ENCODE measurements at regions not wholly inside any gene's neighbourhood (a gene's known extent, or its start where the extent isn't known, plus 50 kb on each side); places are given as distances from the start of the nearest gene placed in this dataset.

DNA sequence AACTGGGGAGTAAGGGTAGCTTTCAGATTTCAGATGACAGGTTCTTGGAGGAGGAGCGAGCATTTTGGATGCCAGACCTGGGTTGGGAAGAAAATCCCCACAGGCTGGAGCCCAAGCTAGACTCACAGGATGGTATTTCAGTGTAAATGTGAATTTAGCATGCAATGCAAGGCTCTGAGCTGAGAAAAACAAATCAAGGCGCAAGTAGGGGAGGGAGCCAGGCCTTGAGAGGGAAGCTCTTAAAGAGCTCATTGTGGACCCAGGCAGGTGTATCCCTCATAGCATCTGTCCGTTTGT is 386.1 kb downstream of the MATN1 start:
- TF ChIP-seq, protein P1, sequence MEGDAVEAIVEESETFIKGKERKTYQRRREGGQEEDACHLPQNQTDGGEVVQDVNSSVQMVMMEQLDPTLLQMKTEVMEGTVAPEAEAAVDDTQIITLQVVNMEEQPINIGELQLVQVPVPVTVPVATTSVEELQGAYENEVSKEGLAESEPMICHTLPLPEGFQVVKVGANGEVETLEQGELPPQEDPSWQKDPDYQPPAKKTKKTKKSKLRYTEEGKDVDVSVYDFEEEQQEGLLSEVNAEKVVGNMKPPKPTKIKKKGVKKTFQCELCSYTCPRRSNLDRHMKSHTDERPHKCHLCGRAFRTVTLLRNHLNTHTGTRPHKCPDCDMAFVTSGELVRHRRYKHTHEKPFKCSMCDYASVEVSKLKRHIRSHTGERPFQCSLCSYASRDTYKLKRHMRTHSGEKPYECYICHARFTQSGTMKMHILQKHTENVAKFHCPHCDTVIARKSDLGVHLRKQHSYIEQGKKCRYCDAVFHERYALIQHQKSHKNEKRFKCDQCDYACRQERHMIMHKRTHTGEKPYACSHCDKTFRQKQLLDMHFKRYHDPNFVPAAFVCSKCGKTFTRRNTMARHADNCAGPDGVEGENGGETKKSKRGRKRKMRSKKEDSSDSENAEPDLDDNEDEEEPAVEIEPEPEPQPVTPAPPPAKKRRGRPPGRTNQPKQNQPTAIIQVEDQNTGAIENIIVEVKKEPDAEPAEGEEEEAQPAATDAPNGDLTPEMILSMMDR (IDR thresholded peaks at IDR 0.05; ENCODE audit: borderline replicate concordance, insufficient read depth, low read depth, low read length) = no peak

GRCh38 chr1:30336550-30337323 is 386.6 kb downstream of the MATN1 start:
- TF ChIP-seq, protein P1 (IDR thresholded peaks at IDR 0.05; ENCODE audit: borderline replicate concordance, insufficient read depth, low read depth, low read length) = no peak
- no peak overlapping the region for H3K4me3 ChIP-seq (ENCODE audit: low read depth, low read length)

More for the DNA sequence above, 386.1 kb downstream of the MATN1 start:
- H3K4me3 ChIP-seq (ENCODE audit: low read depth, low read length) = no peak overlapping the region

DNA sequence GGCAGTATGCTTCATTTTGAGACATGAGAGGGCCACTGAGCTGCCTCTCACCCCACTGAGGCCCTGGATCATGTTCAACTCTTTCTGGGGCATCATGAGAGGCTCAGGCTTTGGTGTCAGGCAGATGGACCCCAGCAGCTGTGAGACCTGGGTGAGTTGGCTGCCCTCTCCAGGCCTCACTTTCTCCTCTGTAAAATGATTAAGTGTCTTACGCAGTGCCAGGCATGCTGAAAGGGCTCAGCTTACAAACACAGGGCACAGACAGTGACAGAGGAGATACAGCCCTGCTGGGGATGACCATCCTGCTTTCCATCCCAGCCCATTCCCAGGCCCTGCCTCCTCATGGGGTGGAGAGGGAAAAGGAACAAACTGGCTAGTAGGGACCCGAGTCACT is 387.4 kb downstream of the MATN1 start:
- H3K4me3 ChIP-seq (ENCODE audit: low read depth, low read length) = no peak overlapping the region
- TF ChIP-seq, protein P1 (IDR thresholded peaks at IDR 0.05; ENCODE audit: borderline replicate concordance, insufficient read depth, low read depth, low read length) = no peak

GRCh38 chr1:30335389-30335996 is 387.9 kb downstream of the MATN1 start:
- no peak overlapping the region for H3K4me3 ChIP-seq (ENCODE audit: low read depth, low read length)
- TF ChIP-seq, protein P1 (IDR thresholded peaks at IDR 0.05; ENCODE audit: borderline replicate concordance, insufficient read depth, low read depth, low read length) = no peak

DNA sequence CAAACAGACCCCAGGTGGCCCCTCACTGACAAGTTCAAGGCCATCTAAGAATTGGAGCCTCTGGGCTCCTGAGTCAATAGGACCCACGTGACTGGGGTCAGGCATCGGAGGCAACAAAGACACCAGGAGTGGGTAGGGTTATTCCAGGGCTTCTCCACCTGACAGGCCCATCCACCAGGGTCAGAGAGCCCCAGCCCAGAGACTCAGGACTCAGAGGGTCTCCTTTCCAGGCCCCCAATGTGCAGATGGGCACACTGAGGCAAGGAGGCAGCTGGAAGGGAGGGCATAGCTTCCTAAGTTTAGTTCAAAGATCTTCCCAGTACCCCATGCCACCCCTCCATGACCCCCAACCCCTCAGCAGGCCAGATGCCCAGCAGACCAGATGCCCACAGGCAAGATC is 388.6 kb downstream of the MATN1 start:
- TF ChIP-seq, protein P1 (IDR thresholded peaks at IDR 0.05; ENCODE audit: borderline replicate concordance, insufficient read depth, low read depth, low read length) = no peak

GRCh38 chr1:30332116-30333094 is 391.0 kb downstream of the MATN1 start:
- TF ChIP-seq, protein P1 (IDR thresholded peaks at IDR 0.05; ENCODE audit: borderline replicate concordance, insufficient read depth, low read depth, low read length) = no peak
- H3K4me3 ChIP-seq (ENCODE audit: low read depth, low read length) = no peak overlapping the region

More for the DNA sequence above, 388.6 kb downstream of the MATN1 start:
- H3K4me3 ChIP-seq (ENCODE audit: low read depth, low read length) = no peak overlapping the region

All from GM12875 (cell line).